PC-9 (cell line): ENCODE measurements at regions not wholly inside any gene's neighbourhood (a gene's known extent, or its start where the extent isn't known, plus 50 kb on each side); places are given as distances from the start of the nearest gene placed in this dataset.

Source experiments
- EZH2 ChIP-seq: fragments of 200-600 bp; sonication (generic); IDR thresholded peaks from 2 replicates; pipeline ENCODE4 v1.8.0; 2017; ENCODE audit warnings: antibody characterized with exemption, low read depth
- TF ChIP-seq, protein P1 (sequence below): fragments of 200-600 bp; sonication (generic); conservative IDR thresholded peaks from 2 replicates; pipeline ENCODE4 v1.6.1; 2017; ENCODE audit warnings: mixed run types, antibody characterized with exemption, mild to moderate bottlenecking, moderate library complexity

DNA sequence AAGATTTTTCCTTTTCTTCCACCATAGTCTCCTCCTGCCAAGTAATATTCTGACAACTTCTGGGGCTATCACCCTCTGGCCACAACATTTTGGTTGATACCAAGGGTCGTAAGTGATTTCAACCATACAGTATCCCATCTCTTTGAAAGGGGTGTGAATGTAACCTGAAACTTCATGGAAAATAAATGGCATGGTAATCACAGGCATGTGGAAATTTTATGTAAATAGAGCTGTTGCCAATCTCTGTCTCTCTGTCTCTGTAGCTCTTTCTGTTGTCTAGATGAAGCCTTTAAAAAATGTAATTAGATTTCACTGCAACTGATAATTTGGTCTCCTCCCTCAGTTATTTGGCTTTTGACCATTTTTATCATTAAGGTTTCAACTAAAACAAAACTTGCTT is 125.6 kb upstream of the RPRM start:
- TF ChIP-seq, protein P1, sequence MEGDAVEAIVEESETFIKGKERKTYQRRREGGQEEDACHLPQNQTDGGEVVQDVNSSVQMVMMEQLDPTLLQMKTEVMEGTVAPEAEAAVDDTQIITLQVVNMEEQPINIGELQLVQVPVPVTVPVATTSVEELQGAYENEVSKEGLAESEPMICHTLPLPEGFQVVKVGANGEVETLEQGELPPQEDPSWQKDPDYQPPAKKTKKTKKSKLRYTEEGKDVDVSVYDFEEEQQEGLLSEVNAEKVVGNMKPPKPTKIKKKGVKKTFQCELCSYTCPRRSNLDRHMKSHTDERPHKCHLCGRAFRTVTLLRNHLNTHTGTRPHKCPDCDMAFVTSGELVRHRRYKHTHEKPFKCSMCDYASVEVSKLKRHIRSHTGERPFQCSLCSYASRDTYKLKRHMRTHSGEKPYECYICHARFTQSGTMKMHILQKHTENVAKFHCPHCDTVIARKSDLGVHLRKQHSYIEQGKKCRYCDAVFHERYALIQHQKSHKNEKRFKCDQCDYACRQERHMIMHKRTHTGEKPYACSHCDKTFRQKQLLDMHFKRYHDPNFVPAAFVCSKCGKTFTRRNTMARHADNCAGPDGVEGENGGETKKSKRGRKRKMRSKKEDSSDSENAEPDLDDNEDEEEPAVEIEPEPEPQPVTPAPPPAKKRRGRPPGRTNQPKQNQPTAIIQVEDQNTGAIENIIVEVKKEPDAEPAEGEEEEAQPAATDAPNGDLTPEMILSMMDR, result no peak
- no peak for TF ChIP-seq EZH2
